PC-3 (cell line): ENCODE measurements at regions not wholly inside any gene's neighbourhood (a gene's known extent, or its start where the extent isn't known, plus 50 kb on each side); places are given as distances from the start of the nearest gene placed in this dataset.

Source experiments
- ATAC-seq: fragments of 200-7000 bp; cut with Tn5 transposase; 2 replicates; pipeline ENCODE4 v1.9.1; 2020; ENCODE audit warnings: mild to moderate bottlenecking, moderate library complexity
- BruUV-seq: library from RNA; stranded (reverse); fragments of 400-500 nt; replicated peaks from 2 replicates; lab custom pipeline; 2021; lab: Mats Ljungman, UMichigan
- CTCF ChIA-PET: fragments of 300-600 bp; sonication (Branson Sonifier 250); formaldehyde crosslinking; loops from one replicate; lab custom pipeline; 2022; ENCODE audit warnings: antibody characterized with exemption; lab: Charles Lee
- POLR2A ChIA-PET: fragments of 300-600 bp; sonication (Branson Sonifier 250); formaldehyde crosslinking; loops from one replicate; lab custom pipeline; 2022; ENCODE audit warnings: antibody characterized with exemption; ENCODE audit not compliant: unreplicated experiment; lab: Charles Lee
- DNase-seq: peaks from one replicate; pipeline ENCODE4 v3.0.0-alpha.2; 2015
- H2AFZ ChIP-seq: fragments of 300-600 bp; sonication (generic); 2 replicates; pipeline ENCODE4 v1.6.0; 2016; ENCODE audit warnings: antibody characterized with exemption, low read length
- H3F3A ChIP-seq: fragments of 300-600 bp; sonication (generic); one replicate; pipeline ENCODE4 v1.6.0; 2017; ENCODE audit warnings: antibody characterized with exemption, low read length, control low read depth, mild to moderate bottlenecking; ENCODE audit not compliant: unreplicated experiment
- H3K27ac ChIP-seq: fragments of 300-600 bp; sonication (generic); 2 replicates; pipeline ENCODE4 v1.5.1; 2016; ENCODE audit warnings: mild to moderate bottlenecking, low read length
- H3K27me3 ChIP-seq: fragments of 300-600 bp; sonication (generic); 2 replicates; pipeline ENCODE4 v1.6.1; 2016; ENCODE audit warnings: low read length, mixed read lengths
- H3K36me3 ChIP-seq: fragments of 300-600 bp; sonication (generic); 2 replicates; pipeline ENCODE4 v1.6.1; 2016; ENCODE audit warnings: low read depth, mixed run types, low read length, mixed read lengths
- H3K4me1 ChIP-seq: fragments of 300-600 bp; sonication (generic); 2 replicates; pipeline ENCODE4 v1.5.1; 2016; ENCODE audit warnings: low read length; ENCODE audit not compliant: insufficient read depth
- H3K4me2 ChIP-seq: fragments of 300-600 bp; sonication (generic); 2 replicates; pipeline ENCODE4 v1.6.0; 2016; ENCODE audit warnings: low read length
- H3K4me3 ChIP-seq: fragments of 300-600 bp; sonication (generic); 2 replicates; pipeline ENCODE4 v1.5.1; 2016; ENCODE audit warnings: mild to moderate bottlenecking, low read length, mixed read lengths
- H3K79me2 ChIP-seq: fragments of 300-600 bp; sonication (generic); 2 replicates; pipeline ENCODE4 v1.6.1; 2017; ENCODE audit warnings: low read length, mixed read lengths
- H3K9ac ChIP-seq: fragments of 300-600 bp; sonication (generic); 2 replicates; pipeline ENCODE4 v1.6.0; 2016; ENCODE audit warnings: mild to moderate bottlenecking, low read length
- H3K9me2 ChIP-seq: fragments of 300-600 bp; sonication (generic); replicated peaks from 2 replicates; pipeline ENCODE4 v1.6.1; 2016; ENCODE audit warnings: mixed run types, low read length, mixed read lengths
- H3K9me3 ChIP-seq: fragments of 300-600 bp; sonication (generic); 2 replicates; pipeline ENCODE4 v1.6.1; 2016; ENCODE audit warnings: low read length, mixed read lengths
- H4K20me1 ChIP-seq: fragments of 300-600 bp; sonication (generic); 2 replicates; pipeline ENCODE4 v1.6.1; 2016; ENCODE audit warnings: low read length, mixed read lengths
- CTCF ChIP-seq: fragments of 300-600 bp; sonication (generic); conservative IDR thresholded peaks from 2 replicates; pipeline ENCODE4 v1.5.1; 2017; ENCODE audit warnings: antibody characterized with exemption, low read depth, mild to moderate bottlenecking, low read length
- EZH2 ChIP-seq: fragments of 300-600 bp; sonication (generic); IDR thresholded peaks from one replicate; pipeline ENCODE4 v1.6.1; 2017; ENCODE audit warnings: antibody characterized with exemption, mild to moderate bottlenecking, low read length; ENCODE audit not compliant: unreplicated experiment
- EZH2phosphoT487 ChIP-seq: fragments of 300-600 bp; sonication (generic); IDR thresholded peaks from 2 replicates; pipeline ENCODE4 v1.6.1; 2018; ENCODE audit warnings: mild to moderate bottlenecking, antibody characterized with exemption, low read length, borderline replicate concordance
- intact Hi-C: fragments of 100-400 bp; cut with micrococcal nuclease; formaldehyde crosslinking; loops from 2 replicates; pipeline ENCODE4 v1.9.0; 2023

DNA sequence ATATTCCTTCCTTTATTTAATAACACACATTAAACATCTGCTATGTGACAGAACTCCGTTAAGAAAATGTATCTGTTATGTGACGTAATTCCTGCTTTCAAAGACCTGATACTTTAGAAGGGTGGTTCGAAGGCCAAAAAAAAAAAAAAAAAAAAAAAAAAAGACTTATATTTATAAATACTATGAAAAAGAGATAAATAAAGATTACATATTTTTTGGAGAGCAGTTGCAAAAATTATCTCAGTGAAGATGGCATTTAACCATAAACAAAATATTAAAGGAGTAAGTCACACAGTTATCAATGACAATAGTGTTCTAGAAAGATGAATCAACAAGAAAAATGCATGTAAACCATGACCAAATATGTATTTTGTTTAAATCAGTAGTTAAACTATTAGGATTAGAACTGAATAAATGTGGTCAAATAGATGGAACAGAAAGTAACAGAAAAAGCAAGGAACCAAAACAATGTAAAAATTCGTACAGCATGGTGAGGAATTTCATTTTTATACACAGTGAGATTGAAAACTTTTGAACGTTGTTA is 612.3 kb upstream of the SLITRK5 start:
- no TSS peak for BruUV-seq
- Histone ChIP-seq H3K27me3 (no peaks in the 10 kb centered on the region), H3K36me3 (no peaks in the 10 kb centered on the region), H3K9me3 (no peaks in the 10 kb centered on the region), H3F3A (no peaks in the 10 kb centered on the region), H3K9me2 (no peaks in the 10 kb centered on the region), H2AFZ (no peak overlapping the region), H3K79me2 (no peaks in the 10 kb centered on the region), H3K27ac (no peak overlapping the region), H3K4me1 (peaks cover 4% of the 10 kb centered on the region; the same call in 1 of the 2 replicates), H3K4me2 (no peak overlapping the region), H3K4me3 (no peak overlapping the region), H4K20me1 (no peaks in the 10 kb centered on the region), H3K9ac (no peak overlapping the region)
- DNase-seq (no peak), ATAC-seq (no peak)
- CTCF ChIA-PET, result no interaction called here
- POLR2A ChIA-PET, result no interaction called here
- intact Hi-C loops, result loop anchor here (5.0 kb wide), 1 partner anchor 63 kb away; no protein-coding TSS in a partner anchor
- TF ChIP-seq CTCF, result no peak
- no peak for TF ChIP-seq EZH2
- no peak for TF ChIP-seq EZH2phosphoT487

GRCh38 chr13:87078947-87079795 is 592.0 kb upstream of the SLITRK5 start:
- BruUV-seq, result no TSS peak
- Histone ChIP-seq H3K36me3 (no peaks in the 10 kb centered on the region), H4K20me1 (no peaks in the 10 kb centered on the region), H2AFZ (no peak overlapping the region), H3K9me3 (no peaks in the 10 kb centered on the region), H3F3A (no peaks in the 10 kb centered on the region), H3K27me3 (no peaks in the 10 kb centered on the region), H3K4me3 (no peak overlapping the region), H3K4me2 (no peak overlapping the region), H3K79me2 (no peaks in the 10 kb centered on the region), H3K27ac (no peak overlapping the region), H3K9me2 (no peaks in the 10 kb centered on the region), H3K4me1 (no peaks in the 10 kb centered on the region), H3K9ac (no peak overlapping the region)
- no peak for TF ChIP-seq EZH2phosphoT487
- ChIA-PET CTCF (no interaction called here), POLR2A (no interaction called here)
- no peak for DNase-seq
- no peak for ATAC-seq
- intact Hi-C loops, result no loop called here

- CTCF ChIA-PET, result no interaction called here
- Histone ChIP-seq H3K36me3 (no peaks in the 10 kb centered on the region), H3K9me2 (no peaks in the 10 kb centered on the region), H3K27ac (no peak overlapping the region), H3F3A (no peaks in the 10 kb centered on the region), H3K27me3 (no peaks in the 10 kb centered on the region), H3K9ac (no peak overlapping the region), H3K79me2 (no peaks in the 10 kb centered on the region), H2AFZ (no peak overlapping the region), H3K4me3 (no peak overlapping the region), H3K4me2 (no peak overlapping the region), H4K20me1 (no peaks in the 10 kb centered on the region), H3K4me1 (no peaks in the 10 kb centered on the region), H3K9me3 (no peaks in the 10 kb centered on the region)
- intact Hi-C loops, result no loop called here
- DNase-seq, result no peak
- no peak for TF ChIP-seq CTCF
- no peak for TF ChIP-seq EZH2
- TF ChIP-seq EZH2phosphoT487, result no peak
- ATAC-seq, result no peak
- no TSS peak for BruUV-seq
- POLR2A ChIA-PET, result no interaction called here
Observed at GRCh38 chr13:87080100-87080779, 590.9 kb upstream of the SLITRK5 start.
